ENCODE measurements at regions not wholly inside any gene's neighbourhood (a gene's known extent, or its start where the extent isn't known, plus 50 kb on each side); places are given as distances from the start of the nearest gene placed in this dataset.

DNA sequence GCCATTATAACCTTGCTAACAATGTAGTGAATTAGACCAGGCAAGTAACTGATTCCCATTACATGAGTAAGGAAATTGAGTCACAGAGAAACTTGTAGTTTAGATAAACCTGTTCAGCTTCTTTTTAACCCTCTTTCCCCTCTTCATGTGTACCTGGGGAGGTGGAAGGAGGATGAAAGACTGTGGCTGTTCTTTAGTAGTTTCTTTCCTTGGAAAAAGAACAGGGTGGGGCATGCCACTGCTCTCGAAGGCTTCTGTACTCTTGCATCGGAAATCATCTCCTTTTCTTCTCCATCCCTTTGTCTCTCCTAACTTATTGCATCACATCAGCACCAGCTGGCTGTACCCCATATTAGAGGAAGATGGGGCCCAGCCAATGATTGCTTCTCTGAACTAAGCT is 171.4 kb downstream of the PPARGC1A start:
- Histone ChIP-seq H3K4me3 (no peak overlapping the region), H3K36me3 (ENCODE audit: insufficient read depth, low read length) (no peaks in the 10 kb centered on the region), H3K9me3 (ENCODE audit: low read depth, low read length) (no peaks in the 10 kb centered on the region), H3K27ac (no peak overlapping the region), H3K9ac (ENCODE audit: insufficient read length) (no peak overlapping the region)
- TF ChIP-seq EZH2 (IDR thresholded peaks at IDR 0.05) = no peak
- no peak for TF ChIP-seq FOXP2 (optimal IDR thresholded peaks at IDR 0.05; ENCODE audit: control extremely low read depth, extremely low read length, insufficient read depth)
- no peak for TF ChIP-seq POLR2AphosphoS5 (IDR thresholded peaks at IDR 0.05; ENCODE audit: borderline replicate concordance, low read depth, low read length)
- DNase-seq (ENCODE audit: low read depth, low spot score) = no peak

DNA sequence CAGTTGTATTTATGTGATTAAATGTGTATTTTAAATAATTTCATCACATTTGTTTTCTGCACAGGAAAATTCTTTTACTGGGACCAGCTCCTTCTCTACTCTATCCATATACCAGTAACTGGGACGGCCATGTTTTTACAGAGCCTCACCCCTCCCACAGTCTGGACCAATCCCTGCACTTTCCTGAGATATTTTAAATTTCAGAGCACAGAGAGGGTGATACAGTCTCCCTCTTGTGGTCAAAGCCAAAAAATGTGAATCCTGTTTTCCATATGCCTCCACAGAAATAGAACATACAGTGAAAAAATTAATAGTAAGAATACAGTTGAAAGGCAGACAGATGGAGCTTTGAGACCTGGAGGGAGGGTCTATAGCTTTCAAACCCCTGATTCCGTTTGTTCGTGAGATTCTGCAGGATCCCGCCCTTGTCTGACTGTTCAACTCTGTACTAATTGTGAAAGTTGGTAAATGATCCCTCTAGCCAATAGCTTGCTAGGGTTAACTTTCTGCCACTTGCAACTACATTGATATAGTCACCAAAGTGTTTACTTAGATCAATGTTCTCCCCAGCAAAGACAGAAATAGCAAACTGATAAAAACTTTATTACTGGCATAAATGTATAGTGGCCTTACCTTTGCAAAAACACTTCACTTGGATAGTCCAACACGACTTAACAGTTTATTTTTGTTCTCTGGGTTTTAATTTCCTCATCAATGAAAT is 172.2 kb downstream of the PPARGC1A start:
- H3K36me3 ChIP-seq (ENCODE audit: insufficient read depth, low read length) = no peaks in the 10 kb centered on the region
- H3K9me3 ChIP-seq (ENCODE audit: low read depth, low read length) = no peaks in the 10 kb centered on the region
- no peak overlapping the region for H3K9ac ChIP-seq (ENCODE audit: insufficient read length)
- DNase-seq (ENCODE audit: low read depth, low spot score) = no peak
- no peak overlapping the region for H3K27ac ChIP-seq
- TF ChIP-seq FOXP2 (optimal IDR thresholded peaks at IDR 0.05; ENCODE audit: control extremely low read depth, extremely low read length, insufficient read depth) (no peak), POLR2AphosphoS5 (IDR thresholded peaks at IDR 0.05; ENCODE audit: borderline replicate concordance, low read depth, low read length) (no peak), EZH2 (IDR thresholded peaks at IDR 0.05) (no peak)
- no peak overlapping the region for H3K4me3 ChIP-seq

DNA sequence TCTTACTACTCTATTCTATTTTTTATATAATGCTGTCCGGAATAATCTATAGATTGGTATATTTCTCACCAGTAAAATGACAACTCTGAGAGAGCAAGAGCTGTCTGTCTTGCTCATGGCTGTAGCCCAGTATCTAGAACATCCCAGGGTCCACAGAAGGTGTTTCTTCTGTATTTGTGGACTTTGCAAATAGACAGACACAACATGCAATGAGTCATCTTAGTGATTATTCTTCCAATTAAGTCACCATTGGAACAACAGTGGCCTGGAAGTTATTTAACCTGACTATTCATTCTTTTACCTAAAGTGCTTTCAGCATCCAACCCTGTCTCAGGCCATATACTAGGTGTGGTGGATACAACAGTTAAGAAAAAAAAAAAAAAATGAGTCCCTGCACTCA is 179.5 kb downstream of the PPARGC1A start:
- no peak for DNase-seq (ENCODE audit: low read depth, low spot score)
- TF ChIP-seq EZH2 (IDR thresholded peaks at IDR 0.05) (no peak), FOXP2 (optimal IDR thresholded peaks at IDR 0.05; ENCODE audit: control extremely low read depth, extremely low read length, insufficient read depth) (no peak), POLR2AphosphoS5 (IDR thresholded peaks at IDR 0.05; ENCODE audit: borderline replicate concordance, low read depth, low read length) (no peak)
- H3K9me3 ChIP-seq (ENCODE audit: low read depth, low read length) = no peaks in the 10 kb centered on the region
- no peak overlapping the region for H3K9ac ChIP-seq (ENCODE audit: insufficient read length)
- H3K36me3 ChIP-seq (ENCODE audit: insufficient read depth, low read length) = no peaks in the 10 kb centered on the region
- no peak overlapping the region for H3K27ac ChIP-seq
- H3K4me3 ChIP-seq = no peak overlapping the region

DNA sequence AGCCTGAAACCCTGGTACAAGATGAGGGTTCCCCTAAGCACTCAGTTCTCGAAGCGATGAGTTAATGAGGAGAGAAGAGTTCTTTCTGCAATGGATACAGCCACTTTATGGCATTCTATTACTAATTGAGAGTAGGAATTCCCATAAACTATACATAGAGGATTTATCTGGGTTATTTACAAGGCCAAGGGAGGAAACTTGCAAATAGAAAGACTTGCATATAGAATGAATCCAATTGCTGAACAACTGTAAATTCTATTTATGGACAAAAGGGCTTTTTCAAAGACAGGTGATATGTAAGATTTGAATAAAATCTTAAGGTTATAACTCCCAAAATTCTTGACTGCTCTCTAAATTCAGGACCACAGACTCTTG is 182.2 kb downstream of the PPARGC1A start:
- Histone ChIP-seq H3K36me3 (ENCODE audit: insufficient read depth, low read length) (no peaks in the 10 kb centered on the region), H3K9me3 (ENCODE audit: low read depth, low read length) (no peaks in the 10 kb centered on the region), H3K27ac (no peak overlapping the region), H3K9ac (ENCODE audit: insufficient read length) (no peak overlapping the region), H3K4me3 (no peak overlapping the region)
- TF ChIP-seq EZH2 (IDR thresholded peaks at IDR 0.05) (no peak), FOXP2 (optimal IDR thresholded peaks at IDR 0.05; ENCODE audit: control extremely low read depth, extremely low read length, insufficient read depth) (no peak), POLR2AphosphoS5 (IDR thresholded peaks at IDR 0.05; ENCODE audit: borderline replicate concordance, low read depth, low read length) (no peak)
- DNase-seq (ENCODE audit: low read depth, low spot score) = no peak

DNA sequence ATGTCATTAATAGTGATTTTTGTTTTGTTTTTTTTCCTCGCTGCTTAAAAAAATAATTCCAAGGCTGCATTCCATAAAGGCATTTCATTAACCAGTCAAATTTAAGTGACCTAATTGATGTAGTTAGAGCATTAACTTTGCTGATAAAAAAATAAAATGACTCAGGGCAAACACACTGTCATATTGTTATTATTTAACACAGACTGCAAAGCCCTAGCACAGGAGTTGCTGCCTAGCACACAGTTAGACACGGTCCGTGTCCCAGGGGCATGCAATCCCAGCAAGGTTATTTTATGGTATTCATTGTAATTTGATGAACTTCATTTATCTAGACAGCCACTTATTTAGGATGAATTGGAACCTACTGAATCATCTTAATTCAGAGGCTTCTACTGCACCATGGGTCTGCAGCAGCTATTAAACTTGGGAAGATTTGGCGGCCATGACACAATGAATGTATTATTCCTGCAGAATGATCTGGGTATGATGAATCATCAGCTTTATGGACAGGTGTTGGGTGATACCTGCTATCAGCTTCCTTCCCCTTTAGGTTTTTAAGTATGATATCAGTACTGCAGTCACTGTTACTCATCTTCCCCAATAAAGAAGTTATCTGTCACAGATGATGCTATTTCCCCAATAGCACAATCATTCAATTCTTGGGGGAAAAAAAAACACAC is 182.7 kb downstream of the PPARGC1A start:
- no peaks in the 10 kb centered on the region for H3K36me3 ChIP-seq (ENCODE audit: insufficient read depth, low read length)
- no peak overlapping the region for H3K27ac ChIP-seq
- no peak overlapping the region for H3K9ac ChIP-seq (ENCODE audit: insufficient read length)
- no peak overlapping the region for H3K4me3 ChIP-seq
- TF ChIP-seq EZH2 (IDR thresholded peaks at IDR 0.05) (no peak), POLR2AphosphoS5 (IDR thresholded peaks at IDR 0.05; ENCODE audit: borderline replicate concordance, low read depth, low read length) (no peak), FOXP2 (optimal IDR thresholded peaks at IDR 0.05; ENCODE audit: control extremely low read depth, extremely low read length, insufficient read depth) (no peak)
- no peak for DNase-seq (ENCODE audit: low read depth, low spot score)
- no peaks in the 10 kb centered on the region for H3K9me3 ChIP-seq (ENCODE audit: low read depth, low read length)

DNA sequence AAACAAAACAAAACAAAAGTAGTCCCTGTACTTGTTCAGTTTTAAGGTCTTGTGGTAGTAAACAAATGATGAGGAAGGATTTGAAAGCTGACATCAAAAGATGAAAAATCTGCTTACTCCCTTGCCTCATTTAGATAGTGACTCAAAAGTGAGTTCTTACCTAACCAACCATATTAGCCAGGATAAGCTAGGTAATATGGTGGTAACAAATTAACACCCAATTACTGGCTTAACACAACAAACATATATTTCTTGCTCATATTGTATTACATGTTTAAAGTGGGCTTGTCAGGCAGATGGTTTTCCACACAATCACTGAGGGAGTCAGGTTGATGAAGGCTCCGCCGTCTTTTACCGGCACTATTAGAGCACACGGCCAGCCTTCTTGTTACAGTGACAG is 189.7 kb downstream of the PPARGC1A start:
- H3K9ac ChIP-seq (ENCODE audit: insufficient read length) = no peak overlapping the region
- TF ChIP-seq EZH2 (IDR thresholded peaks at IDR 0.05) (no peak), POLR2AphosphoS5 (IDR thresholded peaks at IDR 0.05; ENCODE audit: borderline replicate concordance, low read depth, low read length) (no peak), FOXP2 (optimal IDR thresholded peaks at IDR 0.05; ENCODE audit: control extremely low read depth, extremely low read length, insufficient read depth) (no peak)
- no peak for DNase-seq (ENCODE audit: low read depth, low spot score)
- no peaks in the 10 kb centered on the region for H3K9me3 ChIP-seq (ENCODE audit: low read depth, low read length)
- no peaks in the 10 kb centered on the region for H3K36me3 ChIP-seq (ENCODE audit: insufficient read depth, low read length)
- no peak overlapping the region for H3K27ac ChIP-seq
- H3K4me3 ChIP-seq = no peak overlapping the region

DNA sequence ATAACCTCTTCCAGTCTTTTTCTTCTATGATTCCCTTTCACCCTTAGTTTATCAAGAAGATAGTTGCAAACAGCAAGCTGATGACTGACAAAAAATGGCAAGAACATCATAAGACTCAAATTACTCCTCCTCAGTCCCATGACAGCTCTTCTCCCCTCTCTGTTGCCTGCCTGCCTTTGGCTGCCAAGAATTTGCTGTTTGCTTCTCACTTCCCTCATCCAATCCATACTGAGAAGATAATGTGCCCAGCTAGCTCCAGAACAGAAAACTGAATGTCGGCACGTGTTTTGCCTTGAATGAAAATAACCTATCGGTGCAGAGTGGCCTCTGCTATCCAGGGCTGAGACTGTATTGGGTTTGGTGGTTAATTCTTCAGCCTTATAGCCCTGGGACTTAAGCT is 192.1 kb downstream of the PPARGC1A start:
- Histone ChIP-seq H3K27ac (no peak overlapping the region), H3K9me3 (ENCODE audit: low read depth, low read length) (no peaks in the 10 kb centered on the region), H3K4me3 (no peak overlapping the region), H3K36me3 (ENCODE audit: insufficient read depth, low read length) (no peaks in the 10 kb centered on the region), H3K9ac (ENCODE audit: insufficient read length) (no peak overlapping the region)
- no peak for TF ChIP-seq FOXP2 (optimal IDR thresholded peaks at IDR 0.05; ENCODE audit: control extremely low read depth, extremely low read length, insufficient read depth)
- DNase-seq (ENCODE audit: low read depth, low spot score) = no peak

DNA sequence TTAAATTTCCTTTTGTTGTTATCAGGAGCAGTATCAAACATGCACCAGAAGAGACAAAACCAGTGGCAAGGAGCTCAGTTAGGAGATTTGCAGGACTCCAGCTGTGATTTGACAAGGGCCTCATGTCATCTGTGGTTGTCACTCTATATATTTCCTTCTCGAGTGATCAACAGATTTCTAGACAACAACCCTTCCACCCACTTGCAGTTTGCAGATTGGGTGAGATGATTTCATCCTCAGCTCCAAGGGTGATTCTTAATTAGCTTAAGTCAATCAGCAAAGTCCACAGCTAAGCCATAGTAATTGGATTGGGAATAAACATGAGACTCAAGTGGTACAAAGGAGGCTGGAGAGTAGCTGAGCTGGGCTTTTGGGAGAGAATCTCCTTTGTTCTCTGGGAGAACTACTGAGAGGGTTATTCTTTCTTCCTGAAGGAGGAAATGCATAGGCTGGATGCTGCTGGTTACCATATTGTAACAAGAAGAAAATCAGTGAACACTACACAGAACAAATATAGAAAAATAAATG is 192.8 kb downstream of the PPARGC1A start:
- Histone ChIP-seq H3K36me3 (ENCODE audit: insufficient read depth, low read length) (no peaks in the 10 kb centered on the region), H3K27ac (no peak overlapping the region), H3K4me3 (no peak overlapping the region), H3K9me3 (ENCODE audit: low read depth, low read length) (no peaks in the 10 kb centered on the region), H3K9ac (ENCODE audit: insufficient read length) (no peak overlapping the region)
- no peak for DNase-seq (ENCODE audit: low read depth, low spot score)
- TF ChIP-seq FOXP2 (optimal IDR thresholded peaks at IDR 0.05; ENCODE audit: control extremely low read depth, extremely low read length, insufficient read depth) (no peak), POLR2AphosphoS5 (IDR thresholded peaks at IDR 0.05; ENCODE audit: borderline replicate concordance, low read depth, low read length) (no peak)
